Suppressor macrophage (primary cell): ENCODE measurements at regions not wholly inside any gene's neighbourhood (a gene's known extent, or its start where the extent isn't known, plus 50 kb on each side); places are given as distances from the start of the nearest gene placed in this dataset.
"Not testable (repeated sequence)": the region's sequence is repeated elsewhere in the genome, so short reads cannot be mapped to it uniquely, and the experiment has no call there.

Source experiments
- DNase-seq, 4 experiments: peaks; one replicate each; pipeline ENCODE4 v3.0.0-alpha.2; 2020 to 2022

DNA sequence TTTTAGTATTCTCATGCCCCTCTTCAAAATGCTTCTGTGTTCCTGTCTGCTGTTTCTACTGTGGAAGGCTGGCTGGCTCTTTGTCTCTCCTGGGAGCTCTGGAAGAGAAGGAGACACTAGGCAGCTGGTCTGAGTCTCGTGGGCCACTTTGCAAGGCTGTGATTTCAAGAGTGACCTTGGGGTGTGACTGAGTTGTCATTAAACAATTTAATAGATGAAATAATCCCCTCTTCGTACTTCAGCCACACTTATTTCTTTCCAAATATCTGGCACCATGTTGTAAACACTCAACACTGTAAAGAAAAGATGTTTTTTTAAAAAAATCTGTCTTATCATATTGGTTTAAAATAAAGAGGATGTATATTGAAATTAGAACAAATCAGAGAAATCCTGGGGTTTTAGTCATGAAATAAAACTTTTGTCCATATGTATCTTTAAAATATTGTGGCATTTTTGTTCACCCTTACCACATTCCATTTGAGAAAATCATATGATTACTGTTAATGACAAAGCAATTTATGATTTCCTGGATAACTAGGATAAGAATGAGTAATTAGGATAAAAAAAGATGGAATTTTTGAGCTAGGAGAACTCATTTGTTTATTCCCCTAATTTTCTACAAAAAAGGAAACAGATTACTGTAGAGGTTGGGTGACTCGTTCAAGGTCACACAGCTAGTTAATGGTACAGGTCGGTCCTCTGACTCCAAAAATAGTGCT lies 200.8 kb downstream of the MAT2B start:
- no peak for DNase-seq

DNA sequence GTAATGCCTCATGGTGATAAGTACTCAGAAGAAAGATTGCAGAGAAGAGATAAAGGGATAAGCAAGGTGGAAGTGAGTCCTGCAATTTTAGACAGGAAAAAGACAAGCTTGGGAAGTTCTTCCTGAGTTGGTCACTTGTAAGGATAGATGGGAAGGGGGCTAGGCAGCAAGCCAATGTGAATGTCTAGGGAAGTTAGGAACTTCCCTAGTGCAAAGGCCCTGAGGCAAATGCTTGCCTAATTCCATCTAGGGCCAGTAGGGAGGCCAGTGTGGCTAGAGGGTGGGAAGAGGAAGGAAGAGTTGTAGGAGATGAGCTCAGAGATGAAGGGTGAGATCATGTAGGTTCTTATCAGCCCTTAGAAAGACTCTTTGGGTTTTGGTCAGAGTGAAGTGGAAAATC lies 206.6 kb downstream of the MAT2B start:
- peak in 3 of 4 experiments; percentile 17 to 44 (median 37) for DNase-seq

DNA sequence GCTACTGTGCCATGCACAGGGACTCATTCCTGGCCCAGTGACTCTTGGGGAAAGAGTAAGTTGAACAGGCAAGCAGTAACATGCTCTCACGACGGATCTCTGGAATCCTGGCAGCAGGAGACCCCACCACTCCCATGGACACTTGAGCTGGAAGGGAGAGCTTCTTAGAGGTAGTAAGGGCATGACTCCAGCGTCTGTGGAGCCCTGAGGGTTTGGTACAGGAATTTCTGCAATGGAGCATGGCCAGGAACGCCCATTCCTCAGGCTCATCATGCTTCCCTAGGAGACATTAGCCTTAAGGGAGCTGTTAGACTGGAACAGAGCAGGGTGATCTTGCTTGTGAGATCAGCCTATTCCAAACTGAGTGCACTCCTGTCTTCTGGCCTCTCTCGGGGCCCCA lies 212.9 kb downstream of the MAT2B start:
- no peak for DNase-seq

- DNase-seq: no peak
Observed at GRCh38 chr5:163724305-163724704, 218.9 kb downstream of the MAT2B start.

- peak in 3 of 4 experiments; percentile 0 to 26 (median 4) for DNase-seq
Observed at GRCh38 chr5:163727028-163727427, 221.6 kb downstream of the MAT2B start.

DNA sequence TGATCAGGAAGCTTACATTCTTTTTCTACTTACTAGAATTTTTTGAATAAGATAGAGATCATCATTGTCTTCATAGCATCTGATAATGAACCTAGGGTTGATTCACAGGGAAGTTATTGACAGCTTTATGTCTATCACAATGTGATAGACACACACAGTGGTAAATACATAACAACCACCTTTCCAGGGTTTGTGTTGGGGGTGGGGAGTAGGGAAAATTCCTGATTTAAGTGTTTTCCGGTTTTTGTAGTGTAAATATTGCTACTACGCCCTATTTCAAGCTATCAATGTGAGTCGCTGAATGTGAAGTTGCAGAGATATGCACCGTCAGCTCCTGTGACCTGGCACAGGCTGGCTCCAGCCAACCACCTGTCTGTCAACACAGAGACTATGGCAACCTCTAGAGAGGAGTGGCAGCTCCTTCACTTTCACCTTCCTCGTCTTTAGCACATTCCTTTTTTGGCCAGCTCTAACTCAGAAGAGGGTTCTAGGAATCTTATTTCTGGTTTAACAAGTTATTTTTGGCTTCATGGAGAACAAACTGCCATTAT lies 224.9 kb downstream of the MAT2B start:
- DNase-seq: no peak

GRCh38 chr5:163731256-163731655 lies 225.8 kb downstream of the MAT2B start:
- DNase-seq: no peak

DNA sequence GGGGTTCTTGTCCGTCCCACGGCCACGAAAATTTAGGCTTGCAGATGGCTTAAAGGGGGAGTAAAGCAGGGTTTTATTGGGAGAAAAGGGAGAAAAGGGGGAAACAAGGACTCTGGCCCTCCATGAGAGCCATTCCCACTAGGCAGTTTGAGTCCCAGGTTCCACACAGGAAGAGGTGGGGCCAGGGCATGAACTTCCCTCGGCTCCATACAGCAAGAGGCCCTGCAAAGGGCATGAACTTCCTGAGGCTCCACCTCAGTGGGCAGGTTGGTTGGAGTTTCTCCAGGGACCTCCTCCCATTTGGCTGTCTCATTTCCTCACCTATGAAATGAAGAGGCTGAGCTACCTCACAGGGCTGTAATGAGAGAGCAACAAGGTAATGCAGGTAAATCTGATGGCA lies 229.7 kb downstream of the MAT2B start:
- no peak for DNase-seq

DNA sequence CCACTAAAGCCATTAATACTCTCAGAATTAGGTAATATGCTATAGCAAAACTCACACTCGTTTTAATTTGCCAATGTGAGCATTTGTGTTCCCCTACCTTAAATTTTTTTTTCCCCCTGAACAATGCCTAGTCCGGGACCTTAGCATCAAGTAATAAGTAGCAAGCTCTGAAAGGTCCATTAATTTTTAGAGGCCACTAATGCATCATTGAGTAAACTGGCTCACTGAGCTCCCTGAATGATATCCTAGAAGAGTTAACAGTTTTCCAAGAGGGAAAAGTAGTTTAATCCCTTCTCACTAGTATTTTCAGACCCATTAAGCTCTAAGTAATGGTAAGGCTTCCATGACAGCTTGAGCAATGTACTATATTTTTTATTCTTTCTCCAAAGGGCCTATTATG lies 242.2 kb downstream of the MAT2B start:
- no peak for DNase-seq

DNA sequence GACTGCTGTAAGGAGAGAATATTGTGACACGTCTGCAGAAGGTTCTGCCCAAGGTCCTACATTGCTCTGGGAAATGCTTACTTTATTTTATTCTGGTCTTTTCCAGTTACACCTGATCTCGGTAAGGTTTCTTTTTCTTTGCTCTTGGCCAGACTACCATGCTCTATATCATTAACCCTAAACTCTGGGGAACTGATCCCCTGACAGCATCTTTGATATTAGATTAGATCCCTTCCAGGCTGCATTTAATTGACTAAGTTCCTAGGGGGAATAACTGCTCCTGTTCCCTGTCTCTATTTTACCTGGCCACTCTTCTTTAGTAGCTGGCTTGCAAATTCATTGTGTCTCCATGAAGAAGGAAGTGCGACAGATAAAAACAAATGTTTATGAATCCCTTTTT lies 243.5 kb downstream of the MAT2B start:
- no peak for DNase-seq

DNA sequence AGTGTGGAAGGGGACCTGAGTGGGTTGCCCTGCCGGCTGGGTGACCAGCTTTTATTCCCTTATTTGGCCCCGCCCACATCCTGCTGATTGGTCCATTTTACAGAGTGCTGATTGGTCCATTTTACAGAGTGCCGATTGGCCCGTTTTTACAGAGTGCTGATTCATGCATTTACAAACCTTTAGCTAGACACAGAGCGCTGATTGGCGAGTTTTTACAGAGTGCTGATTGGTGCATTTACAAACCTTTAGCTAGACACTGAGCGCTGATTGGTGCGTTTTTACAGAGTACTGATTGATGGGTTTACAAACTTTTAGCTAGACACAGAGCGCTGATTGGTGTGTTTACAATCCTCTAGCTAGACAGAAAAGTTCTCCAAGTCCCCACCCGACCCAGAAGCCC lies 245.0 kb downstream of the MAT2B start:
- not testable (repeated sequence) for DNase-seq

GRCh38 chr5:163755505-163755904 lies 250.1 kb downstream of the MAT2B start:
- no peak for DNase-seq

DNA sequence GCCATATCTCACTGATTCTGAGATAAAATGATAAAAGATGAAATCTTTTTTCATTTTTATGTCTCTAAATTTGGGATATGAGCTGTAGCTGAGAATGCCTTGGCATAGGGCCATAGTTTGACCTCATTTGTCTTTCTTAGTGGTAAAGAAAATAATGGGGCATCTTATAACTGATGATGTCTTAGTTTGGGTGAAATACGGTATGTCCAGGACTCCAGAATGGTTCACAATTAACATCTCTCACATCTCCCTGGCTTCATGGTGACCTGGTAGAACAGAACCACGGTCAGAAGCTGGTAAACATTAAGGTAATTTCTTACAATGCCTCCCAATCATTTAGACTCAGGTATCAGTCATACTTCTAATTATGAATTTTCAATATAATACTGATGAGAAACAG lies 250.8 kb downstream of the MAT2B start:
- DNase-seq: no peak

DNA sequence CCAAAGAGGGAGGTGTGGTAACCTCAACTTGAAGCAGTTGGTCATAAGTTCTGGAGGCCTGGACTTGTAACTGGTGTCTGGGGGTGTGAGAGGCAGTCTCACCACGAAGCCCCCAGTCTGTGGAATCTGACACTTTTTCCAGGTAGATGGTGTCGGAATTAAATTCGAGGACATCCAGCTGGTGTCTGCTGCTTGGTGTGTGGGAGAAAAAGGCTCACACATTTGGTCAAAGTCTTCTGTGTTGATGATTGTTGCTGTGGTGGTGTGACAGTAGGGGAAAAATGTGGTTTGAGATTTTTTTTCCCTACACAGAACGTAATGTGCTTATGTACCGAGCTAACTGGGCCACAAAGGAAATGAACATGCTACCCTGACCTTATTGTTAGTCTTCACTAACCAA lies 251.9 kb downstream of the MAT2B start:
- no peak for DNase-seq

- DNase-seq: no peak
Observed at GRCh38 chr5:163758283-163758711, 252.9 kb downstream of the MAT2B start.

- no peak for DNase-seq
Observed at GRCh38 chr5:163759000-163759704, 253.7 kb downstream of the MAT2B start.

- no peak for DNase-seq
Observed at GRCh38 chr5:163760498-163760897, 255.1 kb downstream of the MAT2B start.

DNA sequence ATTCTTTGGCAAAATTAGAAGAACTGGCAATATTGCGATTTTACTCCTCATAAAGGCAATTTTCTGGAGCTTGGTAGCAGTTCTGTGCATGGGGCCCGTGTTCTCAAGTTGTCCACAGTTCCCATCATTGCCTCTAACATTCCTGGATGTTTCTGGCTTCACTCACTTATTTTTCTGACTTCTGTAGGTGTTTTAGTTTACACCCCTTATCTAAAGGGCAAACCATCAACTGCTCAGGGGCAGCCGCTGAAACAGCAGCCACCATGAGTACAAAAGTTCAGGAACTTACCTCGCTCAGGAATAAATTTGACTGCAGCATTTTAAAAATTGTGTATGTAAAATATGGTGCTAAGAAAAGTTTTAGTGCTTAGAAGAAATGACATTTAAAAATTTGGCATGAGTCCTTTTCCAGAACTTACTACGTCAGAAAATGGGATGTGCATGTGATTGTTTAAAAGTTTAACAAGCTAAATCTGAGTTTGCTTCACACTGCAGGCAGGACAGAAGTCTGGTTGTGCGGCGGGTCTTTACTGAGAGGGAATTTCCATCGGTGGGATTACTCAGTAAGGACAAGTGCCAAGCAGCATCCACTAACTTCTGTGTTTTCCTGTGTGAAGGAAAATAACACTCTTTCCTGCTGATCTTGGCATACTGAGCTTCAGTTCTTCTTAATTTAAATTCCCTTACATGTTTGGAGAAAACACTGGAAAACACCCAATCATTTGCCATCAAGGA lies 261.7 kb downstream of the MAT2B start:
- DNase-seq: no peak

- no peak for DNase-seq
Observed at GRCh38 chr5:163770625-163771024, 265.2 kb downstream of the MAT2B start.

DNA sequence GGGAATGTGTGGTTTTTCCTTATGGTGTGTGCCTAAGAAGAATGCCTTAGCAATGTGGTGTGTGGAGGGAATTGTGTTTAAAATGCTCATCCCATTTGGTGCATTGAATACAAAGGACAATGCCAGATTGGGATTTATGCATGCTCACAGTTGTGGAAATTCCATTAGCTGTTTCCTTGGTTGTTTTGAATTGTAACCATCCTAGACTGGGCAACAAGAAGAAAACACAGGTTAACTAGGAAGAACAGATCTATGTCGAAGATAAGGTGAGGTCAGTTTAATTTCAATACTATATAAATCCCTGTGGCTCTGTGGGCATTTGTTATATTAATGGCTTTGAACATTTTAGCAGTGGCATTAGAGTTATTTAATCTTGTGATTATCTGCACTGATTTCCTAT lies 266.8 kb downstream of the MAT2B start:
- no peak for DNase-seq

- no peak for DNase-seq
Observed at GRCh38 chr5:163772644-163773043, 267.2 kb downstream of the MAT2B start.

- DNase-seq: no peak
Observed at GRCh38 chr5:163773226-163773625, 267.8 kb downstream of the MAT2B start.

DNA sequence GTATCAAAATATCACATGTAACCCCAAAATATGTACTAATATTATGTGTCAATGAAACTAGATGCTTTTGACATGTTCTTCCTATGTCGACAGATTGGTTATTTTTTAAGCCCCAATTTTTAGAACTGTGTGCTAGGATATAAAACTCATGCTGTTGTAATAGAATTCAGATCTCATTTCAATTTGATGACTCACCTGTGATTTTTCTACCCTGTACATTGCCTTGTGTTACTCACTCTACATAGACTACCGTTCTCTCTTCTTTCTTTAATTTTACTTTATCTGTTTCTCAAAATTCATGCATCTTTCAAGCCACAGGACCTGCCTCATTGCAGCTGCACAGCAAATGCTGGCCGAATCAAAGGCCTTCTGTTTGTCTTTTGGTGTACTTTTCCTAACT lies 284.5 kb downstream of the MAT2B start:
- DNase-seq: no peak
